ENCODE measurements at regions not wholly inside any gene's neighbourhood (a gene's known extent, or its start where the extent isn't known, plus 50 kb on each side); places are given as distances from the start of the nearest gene placed in this dataset.

- no peak for TF ChIP-seq ZNF280B (CRISPR knock-in tag; IDR thresholded peaks at IDR 0.05; ENCODE audit: borderline replicate concordance)
- TF ChIP-seq, protein P1, sequence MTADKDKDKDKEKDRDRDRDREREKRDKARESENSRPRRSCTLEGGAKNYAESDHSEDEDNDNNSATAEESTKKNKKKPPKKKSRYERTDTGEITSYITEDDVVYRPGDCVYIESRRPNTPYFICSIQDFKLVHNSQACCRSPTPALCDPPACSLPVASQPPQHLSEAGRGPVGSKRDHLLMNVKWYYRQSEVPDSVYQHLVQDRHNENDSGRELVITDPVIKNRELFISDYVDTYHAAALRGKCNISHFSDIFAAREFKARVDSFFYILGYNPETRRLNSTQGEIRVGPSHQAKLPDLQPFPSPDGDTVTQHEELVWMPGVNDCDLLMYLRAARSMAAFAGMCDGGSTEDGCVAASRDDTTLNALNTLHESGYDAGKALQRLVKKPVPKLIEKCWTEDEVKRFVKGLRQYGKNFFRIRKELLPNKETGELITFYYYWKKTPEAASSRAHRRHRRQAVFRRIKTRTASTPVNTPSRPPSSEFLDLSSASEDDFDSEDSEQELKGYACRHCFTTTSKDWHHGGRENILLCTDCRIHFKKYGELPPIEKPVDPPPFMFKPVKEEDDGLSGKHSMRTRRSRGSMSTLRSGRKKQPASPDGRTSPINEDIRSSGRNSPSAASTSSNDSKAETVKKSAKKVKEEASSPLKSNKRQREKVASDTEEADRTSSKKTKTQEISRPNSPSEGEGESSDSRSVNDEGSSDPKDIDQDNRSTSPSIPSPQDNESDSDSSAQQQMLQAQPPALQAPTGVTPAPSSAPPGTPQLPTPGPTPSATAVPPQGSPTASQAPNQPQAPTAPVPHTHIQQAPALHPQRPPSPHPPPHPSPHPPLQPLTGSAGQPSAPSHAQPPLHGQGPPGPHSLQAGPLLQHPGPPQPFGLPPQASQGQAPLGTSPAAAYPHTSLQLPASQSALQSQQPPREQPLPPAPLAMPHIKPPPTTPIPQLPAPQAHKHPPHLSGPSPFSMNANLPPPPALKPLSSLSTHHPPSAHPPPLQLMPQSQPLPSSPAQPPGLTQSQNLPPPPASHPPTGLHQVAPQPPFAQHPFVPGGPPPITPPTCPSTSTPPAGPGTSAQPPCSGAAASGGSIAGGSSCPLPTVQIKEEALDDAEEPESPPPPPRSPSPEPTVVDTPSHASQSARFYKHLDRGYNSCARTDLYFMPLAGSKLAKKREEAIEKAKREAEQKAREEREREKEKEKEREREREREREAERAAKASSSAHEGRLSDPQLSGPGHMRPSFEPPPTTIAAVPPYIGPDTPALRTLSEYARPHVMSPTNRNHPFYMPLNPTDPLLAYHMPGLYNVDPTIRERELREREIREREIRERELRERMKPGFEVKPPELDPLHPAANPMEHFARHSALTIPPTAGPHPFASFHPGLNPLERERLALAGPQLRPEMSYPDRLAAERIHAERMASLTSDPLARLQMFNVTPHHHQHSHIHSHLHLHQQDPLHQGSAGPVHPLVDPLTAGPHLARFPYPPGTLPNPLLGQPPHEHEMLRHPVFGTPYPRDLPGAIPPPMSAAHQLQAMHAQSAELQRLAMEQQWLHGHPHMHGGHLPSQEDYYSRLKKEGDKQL (CRISPR knock-in tag; IDR thresholded peaks at IDR 0.05; ENCODE audit: low read depth) = no peak
- TF ChIP-seq ZNF124 (CRISPR knock-in tag; IDR thresholded peaks at IDR 0.05) = no peak
- no peak for TF ChIP-seq ZC3H4 (CRISPR knock-in tag; IDR thresholded peaks at IDR 0.05; ENCODE audit: borderline replicate concordance)
- TF ChIP-seq MAFK (conservative IDR thresholded peaks at IDR 0.05 in 1 of 2, IDR thresholded peaks at IDR 0.05 in 1 of 2; ENCODE audit: low read length in 2 of 2) = peak; percentile 42 to 80; a peak in 2 of 4 replicates
- no peak for TF ChIP-seq ZFP90 (CRISPR knock-in tag; IDR thresholded peaks at IDR 0.05; ENCODE audit: borderline replicate concordance)
- TF ChIP-seq LCORL (IDR thresholded peaks at IDR 0.05) = no peak
- TF ChIP-seq LCORL (CRISPR knock-in tag; IDR thresholded peaks at IDR 0.05) = no peak
- no peak for TF ChIP-seq ZNF891 (CRISPR knock-in tag; IDR thresholded peaks at IDR 0.05)
- TF ChIP-seq, protein P2, sequence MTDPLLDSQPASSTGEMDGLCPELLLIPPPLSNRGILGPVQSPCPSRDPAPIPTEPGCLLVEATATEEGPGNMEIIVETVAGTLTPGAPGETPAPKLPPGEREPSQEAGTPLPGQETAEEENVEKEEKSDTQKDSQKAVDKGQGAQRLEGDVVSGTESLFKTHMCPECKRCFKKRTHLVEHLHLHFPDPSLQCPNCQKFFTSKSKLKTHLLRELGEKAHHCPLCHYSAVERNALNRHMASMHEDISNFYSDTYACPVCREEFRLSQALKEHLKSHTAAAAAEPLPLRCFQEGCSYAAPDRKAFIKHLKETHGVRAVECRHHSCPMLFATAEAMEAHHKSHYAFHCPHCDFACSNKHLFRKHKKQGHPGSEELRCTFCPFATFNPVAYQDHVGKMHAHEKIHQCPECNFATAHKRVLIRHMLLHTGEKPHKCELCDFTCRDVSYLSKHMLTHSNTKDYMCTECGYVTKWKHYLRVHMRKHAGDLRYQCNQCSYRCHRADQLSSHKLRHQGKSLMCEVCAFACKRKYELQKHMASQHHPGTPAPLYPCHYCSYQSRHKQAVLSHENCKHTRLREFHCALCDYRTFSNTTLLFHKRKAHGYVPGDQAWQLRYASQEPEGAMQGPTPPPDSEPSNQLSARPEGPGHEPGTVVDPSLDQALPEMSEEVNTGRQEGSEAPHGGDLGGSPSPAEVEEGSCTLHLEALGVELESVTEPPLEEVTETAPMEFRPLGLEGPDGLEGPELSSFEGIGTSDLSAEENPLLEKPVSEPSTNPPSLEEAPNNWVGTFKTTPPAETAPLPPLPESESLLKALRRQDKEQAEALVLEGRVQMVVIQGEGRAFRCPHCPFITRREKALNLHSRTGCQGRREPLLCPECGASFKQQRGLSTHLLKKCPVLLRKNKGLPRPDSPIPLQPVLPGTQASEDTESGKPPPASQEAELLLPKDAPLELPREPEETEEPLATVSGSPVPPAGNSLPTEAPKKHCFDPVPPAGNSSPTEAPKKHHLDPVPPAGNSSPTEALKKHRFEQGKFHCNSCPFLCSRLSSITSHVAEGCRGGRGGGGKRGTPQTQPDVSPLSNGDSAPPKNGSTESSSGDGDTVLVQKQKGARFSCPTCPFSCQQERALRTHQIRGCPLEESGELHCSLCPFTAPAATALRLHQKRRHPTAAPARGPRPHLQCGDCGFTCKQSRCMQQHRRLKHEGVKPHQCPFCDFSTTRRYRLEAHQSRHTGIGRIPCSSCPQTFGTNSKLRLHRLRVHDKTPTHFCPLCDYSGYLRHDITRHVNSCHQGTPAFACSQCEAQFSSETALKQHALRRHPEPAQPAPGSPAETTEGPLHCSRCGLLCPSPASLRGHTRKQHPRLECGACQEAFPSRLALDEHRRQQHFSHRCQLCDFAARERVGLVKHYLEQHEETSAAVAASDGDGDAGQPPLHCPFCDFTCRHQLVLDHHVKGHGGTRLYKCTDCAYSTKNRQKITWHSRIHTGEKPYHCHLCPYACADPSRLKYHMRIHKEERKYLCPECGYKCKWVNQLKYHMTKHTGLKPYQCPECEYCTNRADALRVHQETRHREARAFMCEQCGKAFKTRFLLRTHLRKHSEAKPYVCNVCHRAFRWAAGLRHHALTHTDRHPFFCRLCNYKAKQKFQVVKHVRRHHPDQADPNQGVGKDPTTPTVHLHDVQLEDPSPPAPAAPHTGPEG (CRISPR knock-in tag; IDR thresholded peaks at IDR 0.05) = no peak
- TF ChIP-seq MAFF (IDR thresholded peaks at IDR 0.05; ENCODE audit: low read depth, low read length) = peak; percentile 56; the same call in 1 of the 2 replicates
- no peak for TF ChIP-seq SMYD3 (CRISPR knock-in tag; IDR thresholded peaks at IDR 0.05)
- TF ChIP-seq ZNF251 (CRISPR knock-in tag; IDR thresholded peaks at IDR 0.05) = no peak
- TF ChIP-seq ZHX1 (CRISPR knock-in tag; IDR thresholded peaks at IDR 0.05; ENCODE audit: low read depth) = no peak
Observed at GRCh38 chr13:44646044-44646443, 69.9 kb upstream of the TSC22D1 start (continued).
